ENCODE measurements at regions not wholly inside any gene's neighbourhood (a gene's known extent, or its start where the extent isn't known, plus 50 kb on each side); places are given as distances from the start of the nearest gene placed in this dataset.
"Not testable (repeated sequence)": the region's sequence is repeated elsewhere in the genome, so short reads cannot be mapped to it uniquely, and the experiment has no call there.

DNA sequence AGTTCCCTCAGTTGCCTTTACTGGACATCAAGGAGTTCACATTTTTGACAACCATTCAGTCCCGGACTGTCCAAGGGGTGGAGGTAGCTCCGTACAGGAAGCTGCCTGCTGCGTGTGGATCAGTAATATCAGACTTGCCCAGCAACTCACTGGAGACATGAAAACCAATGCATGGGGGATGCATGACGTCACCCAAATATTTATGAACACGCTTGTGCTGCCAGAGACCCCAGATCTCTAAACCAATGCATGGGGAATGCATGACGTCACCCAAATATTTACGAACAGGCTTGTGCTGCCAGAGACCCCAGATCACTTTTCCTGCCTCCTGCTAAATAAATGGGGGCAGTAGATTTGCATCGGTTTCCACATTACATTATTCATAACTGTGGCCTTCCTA is 2137.4 kb upstream of the DEFB115 start:
- DNase-seq, result not testable (repeated sequence)

DNA sequence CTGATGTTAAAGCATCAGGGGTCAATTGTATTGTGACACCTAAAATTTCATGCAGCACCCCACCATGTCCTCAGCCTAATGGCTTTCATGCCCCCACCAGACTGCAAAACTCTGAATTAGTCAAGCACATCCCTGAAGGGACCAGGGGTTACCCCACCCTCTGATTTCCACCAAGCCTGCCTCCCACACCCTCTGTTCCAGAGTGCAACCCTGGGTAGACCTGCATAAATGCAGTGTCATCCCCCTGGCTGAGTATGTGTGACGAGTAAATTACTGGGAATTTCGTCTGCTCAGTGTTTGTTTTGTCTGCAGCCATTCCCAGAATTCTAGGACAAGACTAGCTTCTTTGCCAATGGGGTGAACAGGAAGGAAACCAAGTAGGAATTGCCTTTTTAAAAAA is 2136.9 kb upstream of the DEFB115 start:
- DNase-seq, result not testable (repeated sequence)

DNA sequence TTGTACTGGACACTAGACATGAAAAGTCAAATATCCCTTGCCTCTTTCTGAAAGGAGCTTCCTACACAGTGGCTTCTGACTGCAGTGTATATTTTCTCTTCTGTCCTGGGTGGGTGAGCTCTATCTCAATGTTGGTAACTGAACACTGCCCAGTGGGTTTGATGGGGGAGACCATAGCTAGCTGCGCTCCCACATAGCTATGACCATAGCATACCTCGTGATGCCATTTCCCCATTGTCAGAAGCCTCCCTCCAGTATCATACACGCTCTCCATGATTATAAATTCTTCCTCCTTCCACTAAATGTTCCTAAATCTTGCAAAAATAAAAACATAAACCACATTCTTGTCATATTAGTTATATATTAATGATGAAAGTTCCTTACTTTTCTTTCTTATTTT is 2134.7 kb upstream of the DEFB115 start:
- not testable (repeated sequence) for DNase-seq

DNA sequence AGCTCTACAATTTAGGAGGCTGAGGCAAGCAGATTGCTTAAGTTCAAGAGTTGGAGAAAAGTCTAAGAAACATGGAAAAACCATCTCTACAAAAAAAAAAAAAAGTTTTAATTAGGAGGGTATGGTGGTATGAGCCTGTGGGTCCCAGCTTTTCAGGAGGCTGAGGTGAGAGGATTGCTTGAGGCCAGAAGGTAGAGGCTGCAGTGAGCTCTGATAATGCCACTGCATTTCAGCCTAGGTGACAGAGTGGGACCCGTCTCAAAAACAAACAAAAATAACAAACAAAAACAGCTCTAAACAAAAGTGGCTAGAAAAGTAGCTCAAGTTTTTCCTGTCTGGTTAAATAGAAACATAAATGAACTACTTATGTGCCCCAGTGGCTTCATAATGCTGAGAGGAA is 2133.6 kb upstream of the DEFB115 start:
- DNase-seq, result no peak
